Hepatocyte (in vitro differentiated cells): ENCODE measurements at regions not wholly inside any gene's neighbourhood (a gene's known extent, or its start where the extent isn't known, plus 50 kb on each side); places are given as distances from the start of the nearest gene placed in this dataset.

Experiments
- EZH2 ChIP-seq: fragments of 200-600 bp; sonication (generic); IDR thresholded peaks from 2 replicates; pipeline ENCODE4 v1.6.1; 2016; ENCODE audit warnings: antibody characterized with exemption, mild to moderate bottlenecking, borderline replicate concordance
- EZH2phosphoT487 ChIP-seq: fragments of 200-600 bp; sonication (generic); IDR thresholded peaks from one replicate; pipeline ENCODE4 v1.6.1; 2018; ENCODE audit warnings: antibody characterized with exemption, mild to moderate bottlenecking, low read depth, moderate library complexity; ENCODE audit not compliant: unreplicated experiment, severe bottlenecking
- TF ChIP-seq, protein P1 (sequence below): fragments of 200-600 bp; sonication (generic); IDR thresholded peaks from 2 replicates; pipeline ENCODE4 v1.5.1; 2016; ENCODE audit warnings: antibody characterized with exemption, mild to moderate bottlenecking; ENCODE audit not compliant: poor library complexity

GRCh38 chr13:76636829-76637228 is 249.4 kb downstream of the KCTD12 start:
- TF ChIP-seq, protein P1, sequence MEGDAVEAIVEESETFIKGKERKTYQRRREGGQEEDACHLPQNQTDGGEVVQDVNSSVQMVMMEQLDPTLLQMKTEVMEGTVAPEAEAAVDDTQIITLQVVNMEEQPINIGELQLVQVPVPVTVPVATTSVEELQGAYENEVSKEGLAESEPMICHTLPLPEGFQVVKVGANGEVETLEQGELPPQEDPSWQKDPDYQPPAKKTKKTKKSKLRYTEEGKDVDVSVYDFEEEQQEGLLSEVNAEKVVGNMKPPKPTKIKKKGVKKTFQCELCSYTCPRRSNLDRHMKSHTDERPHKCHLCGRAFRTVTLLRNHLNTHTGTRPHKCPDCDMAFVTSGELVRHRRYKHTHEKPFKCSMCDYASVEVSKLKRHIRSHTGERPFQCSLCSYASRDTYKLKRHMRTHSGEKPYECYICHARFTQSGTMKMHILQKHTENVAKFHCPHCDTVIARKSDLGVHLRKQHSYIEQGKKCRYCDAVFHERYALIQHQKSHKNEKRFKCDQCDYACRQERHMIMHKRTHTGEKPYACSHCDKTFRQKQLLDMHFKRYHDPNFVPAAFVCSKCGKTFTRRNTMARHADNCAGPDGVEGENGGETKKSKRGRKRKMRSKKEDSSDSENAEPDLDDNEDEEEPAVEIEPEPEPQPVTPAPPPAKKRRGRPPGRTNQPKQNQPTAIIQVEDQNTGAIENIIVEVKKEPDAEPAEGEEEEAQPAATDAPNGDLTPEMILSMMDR: no peak
- TF ChIP-seq EZH2 (no peak), EZH2phosphoT487 (no peak)
